ENCODE measurements at regions not wholly inside any gene's neighbourhood (a gene's known extent, or its start where the extent isn't known, plus 50 kb on each side); places are given as distances from the start of the nearest gene placed in this dataset.

DNA sequence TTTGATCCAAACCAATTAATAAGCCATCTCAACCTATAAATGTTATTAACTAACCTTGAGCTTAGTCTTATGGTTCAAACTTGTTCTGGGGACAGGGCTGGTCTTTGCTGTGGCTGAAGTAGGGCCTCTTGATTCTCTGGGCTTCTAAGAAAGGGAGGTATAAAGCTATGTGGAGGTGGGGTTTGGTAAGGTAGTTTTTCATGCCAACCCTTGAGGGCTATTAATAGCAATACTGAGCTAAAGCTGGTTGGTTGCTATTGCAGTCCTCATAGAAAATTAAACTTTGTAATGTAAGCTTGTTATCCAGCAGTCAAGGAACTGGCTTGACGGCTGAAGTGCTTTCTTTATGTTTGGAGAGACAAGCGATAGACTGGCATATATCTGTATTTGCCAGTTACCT is 112.1 kb downstream of the RND3 start:
- Histone ChIP-seq H3K27ac (no peak overlapping the region), H3K36me3 (no peaks in the 10 kb centered on the region), H3K27me3 (no peaks in the 10 kb centered on the region), H3K4me1 (no peaks in the 10 kb centered on the region), H3K9me3 (no peaks in the 10 kb centered on the region), H3K4me3 (no peak overlapping the region)
- ATAC-seq (no peak), DNase-seq (no peak), FAIRE-seq (no peak)
- WGBS, 2 donors = 33 to 66% methylated on average over 2 of the region's 2 CpGs
- intact Hi-C loops (cut with DNase I) = no loop called here
- TF ChIP-seq, protein P1, sequence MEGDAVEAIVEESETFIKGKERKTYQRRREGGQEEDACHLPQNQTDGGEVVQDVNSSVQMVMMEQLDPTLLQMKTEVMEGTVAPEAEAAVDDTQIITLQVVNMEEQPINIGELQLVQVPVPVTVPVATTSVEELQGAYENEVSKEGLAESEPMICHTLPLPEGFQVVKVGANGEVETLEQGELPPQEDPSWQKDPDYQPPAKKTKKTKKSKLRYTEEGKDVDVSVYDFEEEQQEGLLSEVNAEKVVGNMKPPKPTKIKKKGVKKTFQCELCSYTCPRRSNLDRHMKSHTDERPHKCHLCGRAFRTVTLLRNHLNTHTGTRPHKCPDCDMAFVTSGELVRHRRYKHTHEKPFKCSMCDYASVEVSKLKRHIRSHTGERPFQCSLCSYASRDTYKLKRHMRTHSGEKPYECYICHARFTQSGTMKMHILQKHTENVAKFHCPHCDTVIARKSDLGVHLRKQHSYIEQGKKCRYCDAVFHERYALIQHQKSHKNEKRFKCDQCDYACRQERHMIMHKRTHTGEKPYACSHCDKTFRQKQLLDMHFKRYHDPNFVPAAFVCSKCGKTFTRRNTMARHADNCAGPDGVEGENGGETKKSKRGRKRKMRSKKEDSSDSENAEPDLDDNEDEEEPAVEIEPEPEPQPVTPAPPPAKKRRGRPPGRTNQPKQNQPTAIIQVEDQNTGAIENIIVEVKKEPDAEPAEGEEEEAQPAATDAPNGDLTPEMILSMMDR (IDR thresholded peaks at IDR 0.05) = no peak

DNA sequence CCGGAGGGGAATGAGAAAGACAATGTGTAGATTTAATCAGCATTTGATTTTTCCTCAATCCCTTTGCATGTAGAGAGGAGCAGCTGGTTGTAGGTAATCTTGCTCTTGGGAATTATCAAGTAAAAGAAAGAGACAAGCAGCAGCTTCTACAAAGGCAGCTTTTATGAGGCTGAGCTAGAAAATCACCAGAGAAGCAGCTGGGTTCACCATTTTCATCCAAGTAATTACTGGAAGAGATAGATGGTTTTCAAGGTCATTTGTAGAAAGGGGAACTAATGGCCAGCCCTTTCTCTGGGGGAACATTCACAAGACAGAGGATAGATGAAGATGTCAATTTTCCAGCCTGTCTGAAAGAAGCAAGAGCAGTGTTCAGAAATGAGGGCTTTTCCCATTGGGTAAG is 113.0 kb downstream of the RND3 start:
- FAIRE-seq = no peak
- no peak overlapping the region for H3K4me3 ChIP-seq
- no peak for ATAC-seq
- H3K9me3 ChIP-seq = no peaks in the 10 kb centered on the region
- H3K4me1 ChIP-seq = no peaks in the 10 kb centered on the region
- H3K36me3 ChIP-seq = no peaks in the 10 kb centered on the region
- H3K27ac ChIP-seq = no peak overlapping the region
- TF ChIP-seq, protein P1 (IDR thresholded peaks at IDR 0.05) = no peak
- DNase-seq = no peak
- intact Hi-C loops (cut with DNase I) = no loop called here
- H3K27me3 ChIP-seq = no peaks in the 10 kb centered on the region
- WGBS, 2 donors = 82 to 95% methylated on average over 1 of the region's 1 CpG

DNA sequence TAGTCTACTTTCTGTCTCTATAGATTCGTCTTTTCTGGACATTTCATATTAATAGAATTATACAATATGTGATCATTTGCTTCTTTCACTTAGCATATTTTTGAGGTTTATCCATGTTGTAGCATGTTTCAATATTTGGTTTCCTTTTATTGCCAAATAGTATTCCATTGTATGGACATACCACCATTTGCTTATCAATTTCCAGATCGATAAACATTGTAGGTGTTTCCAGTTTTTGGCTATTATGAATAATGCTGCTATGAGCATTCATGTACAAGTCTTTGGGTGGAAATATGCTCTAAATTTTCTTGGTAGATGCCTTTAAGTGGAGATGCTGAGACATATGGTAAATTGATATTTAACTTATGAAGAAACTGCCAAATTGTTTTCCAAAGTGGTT is 114.1 kb downstream of the RND3 start:
- Histone ChIP-seq H3K27ac (no peak overlapping the region), H3K27me3 (no peaks in the 10 kb centered on the region), H3K36me3 (no peaks in the 10 kb centered on the region), H3K4me1 (no peaks in the 10 kb centered on the region), H3K9me3 (no peaks in the 10 kb centered on the region), H3K4me3 (no peak overlapping the region)
- intact Hi-C loops (cut with DNase I) = no loop called here
- ATAC-seq = no peak
- no peak for DNase-seq
- FAIRE-seq = no peak
- WGBS, 2 donors = 78 to 85% methylated on average over 2 of the region's 2 CpGs
- TF ChIP-seq, protein P1 (IDR thresholded peaks at IDR 0.05) = no peak

DNA sequence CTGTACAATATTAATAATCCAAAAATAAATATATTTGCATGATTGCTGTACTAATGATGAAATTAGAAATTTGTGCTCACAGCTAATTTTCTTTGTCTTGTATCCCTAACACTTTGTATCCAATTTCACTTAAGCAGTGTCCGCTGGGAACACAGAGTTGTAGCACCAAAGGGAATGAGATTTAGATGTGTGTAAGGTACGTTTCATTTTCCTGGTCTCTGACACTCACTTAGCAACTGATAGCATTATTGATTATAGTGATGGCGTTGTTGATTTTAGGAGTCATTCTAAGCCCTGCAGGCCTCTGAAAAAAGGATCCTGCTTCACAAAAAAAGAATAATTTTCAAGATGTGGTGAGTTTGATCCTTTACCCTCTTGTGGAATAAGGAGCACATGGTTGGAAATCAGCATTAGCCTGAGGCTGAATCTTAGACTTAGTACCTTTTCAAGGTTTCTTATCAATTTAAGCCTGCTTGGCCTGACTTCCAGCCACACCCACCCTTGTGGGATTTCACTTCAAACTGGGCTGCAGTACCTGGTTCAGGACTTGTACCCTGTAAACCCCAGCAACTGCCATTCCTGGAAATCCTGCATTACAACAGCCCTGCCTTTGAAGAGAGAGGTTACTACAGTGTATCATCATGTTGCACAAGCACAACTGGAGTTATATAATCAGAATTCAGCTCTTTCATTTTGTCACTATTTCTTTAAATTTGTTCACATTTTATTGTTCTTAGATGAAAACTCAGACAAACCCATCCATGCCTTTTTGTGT is 116.2 kb downstream of the RND3 start:
- Histone ChIP-seq H3K4me3 (no peak overlapping the region), H3K27ac (no peak overlapping the region), H3K36me3 (no peaks in the 10 kb centered on the region), H3K27me3 (no peaks in the 10 kb centered on the region), H3K9me3 (no peaks in the 10 kb centered on the region), H3K4me1 (no peaks in the 10 kb centered on the region)
- TF ChIP-seq, protein P1 (IDR thresholded peaks at IDR 0.05) = no peak
- no peak for DNase-seq
- intact Hi-C loops (cut with DNase I) = no loop called here
- WGBS, 2 donors = 40% methylated on average over 3 of the region's 3 CpGs
- ATAC-seq = no peak
- no peak for FAIRE-seq

DNA sequence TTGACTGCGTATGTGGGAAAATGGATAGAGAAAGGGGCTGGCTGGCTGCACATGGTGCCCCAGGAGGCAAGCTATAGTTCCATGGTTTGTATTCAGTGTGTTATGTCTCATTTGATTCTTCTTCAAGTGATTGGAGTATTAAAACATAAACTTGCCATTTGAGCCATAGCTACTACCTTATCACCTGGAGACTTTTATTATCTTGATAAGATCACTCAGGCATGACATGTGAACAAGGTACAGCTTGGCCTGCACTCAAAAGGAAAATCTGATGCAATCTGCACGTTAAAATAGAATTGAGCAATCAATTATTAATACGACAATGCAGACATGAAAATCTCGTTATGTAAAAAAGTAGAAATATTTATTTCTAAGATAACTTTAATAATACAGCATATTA is 116.9 kb downstream of the RND3 start:
- WGBS, 2 donors = 57 to 62% methylated on average over 4 of the region's 4 CpGs
- Histone ChIP-seq H3K9me3 (no peaks in the 10 kb centered on the region), H3K27ac (no peak overlapping the region), H3K36me3 (no peaks in the 10 kb centered on the region), H3K4me3 (no peak overlapping the region), H3K4me1 (no peaks in the 10 kb centered on the region), H3K27me3 (no peaks in the 10 kb centered on the region)
- FAIRE-seq = no peak
- TF ChIP-seq, protein P1 (IDR thresholded peaks at IDR 0.05) = no peak
- ATAC-seq = peak in 1 of 4 donors; percentile 47
- intact Hi-C loops (cut with DNase I) = no loop called here
- no peak for DNase-seq
